GM21526 (cell line): ENCODE measurements at regions not wholly inside any gene's neighbourhood (a gene's known extent, or its start where the extent isn't known, plus 50 kb on each side); places are given as distances from the start of the nearest gene placed in this dataset.
"Not testable (repeated sequence)": the region's sequence is repeated elsewhere in the genome, so short reads cannot be mapped to it uniquely, and the experiment has no call there.

Source experiments
- ATAC-seq: cut with Tn5 transposase; IDR thresholded peaks from one replicate; pipeline ENCODE4 v1.9.1; 2021; ENCODE audit warnings: moderate library complexity; ENCODE audit not compliant: unreplicated experiment, low FRiP score

DNA sequence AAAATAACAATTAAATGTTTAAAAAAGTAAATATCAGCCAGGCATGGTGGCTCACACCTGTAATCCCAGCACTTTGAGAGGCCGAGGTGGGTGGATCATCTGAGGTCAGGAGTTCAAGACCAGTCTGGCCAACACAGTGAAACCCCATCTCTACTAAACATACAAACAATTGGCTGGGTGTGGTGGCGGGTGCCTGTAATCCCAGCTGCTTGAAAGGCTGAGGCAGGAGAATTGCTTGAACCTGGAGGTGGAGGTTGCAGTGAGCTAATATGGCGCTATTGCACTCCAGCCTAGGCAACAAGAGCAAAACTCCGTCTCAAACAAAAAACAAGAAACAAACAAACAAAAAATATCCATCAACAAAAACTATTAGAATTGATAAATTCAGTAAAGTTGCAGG is 77.5 kb downstream of the SNX5 start:
- ATAC-seq = not testable (repeated sequence)

DNA sequence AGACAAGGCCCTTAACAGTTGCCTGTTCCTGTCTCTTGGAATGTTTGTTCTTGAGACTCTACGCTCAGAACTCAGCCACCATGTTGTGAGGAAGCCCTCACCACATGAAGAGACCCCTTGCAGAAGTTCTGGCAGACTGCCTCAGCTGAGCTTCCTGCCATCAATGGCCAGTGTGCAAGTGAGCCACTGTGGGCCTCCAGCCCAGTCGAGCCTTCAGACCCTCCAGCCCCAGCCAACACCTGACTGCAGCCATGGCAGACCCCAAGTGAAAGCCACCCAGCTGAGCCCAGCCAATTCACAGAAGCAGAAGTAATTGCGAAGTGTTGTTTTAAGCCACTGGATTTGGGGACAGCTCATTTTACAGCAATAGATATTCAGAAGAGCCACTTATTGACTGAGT is 78.3 kb downstream of the SNX5 start:
- ATAC-seq = no peak

DNA sequence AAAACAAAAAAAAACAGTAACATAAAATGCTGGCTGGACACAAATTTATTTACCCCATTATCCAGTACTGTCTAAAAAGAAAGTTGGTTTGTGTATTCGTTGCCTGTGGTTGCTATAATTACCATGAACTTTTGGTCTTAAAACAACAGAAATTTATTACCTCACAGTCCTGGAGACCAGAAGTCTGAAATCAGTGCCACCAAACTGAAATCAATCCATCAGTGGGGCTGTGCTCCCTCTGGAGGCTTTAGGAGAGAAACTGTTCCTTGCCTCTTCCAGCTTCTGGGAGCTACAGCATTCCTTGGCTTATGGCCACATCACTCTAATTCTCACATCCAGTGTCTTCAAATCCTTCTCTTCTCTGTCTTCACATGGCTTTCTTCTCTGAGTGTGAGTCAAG is 79.4 kb downstream of the SNX5 start:
- no peak for ATAC-seq

DNA sequence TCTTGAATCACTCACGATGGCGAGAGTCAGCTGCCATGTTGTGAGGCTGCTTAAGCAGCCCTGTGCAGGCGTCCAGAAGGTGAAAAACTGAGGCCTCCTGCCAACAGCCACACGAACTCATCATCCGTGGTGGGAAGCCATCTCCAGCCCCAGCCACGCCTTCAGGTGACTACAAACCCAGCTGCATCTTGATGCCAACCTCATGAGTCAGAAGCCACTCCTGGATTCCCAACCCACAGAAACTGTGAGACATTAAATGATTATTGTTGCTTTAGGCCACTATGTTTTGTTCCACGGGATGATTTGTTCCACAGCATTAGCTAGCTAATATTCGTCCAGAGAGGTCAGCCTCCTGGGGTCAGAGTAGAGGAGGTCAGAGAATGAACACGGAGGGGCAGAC is 80.5 kb downstream of the SNX5 start:
- ATAC-seq = no peak

DNA sequence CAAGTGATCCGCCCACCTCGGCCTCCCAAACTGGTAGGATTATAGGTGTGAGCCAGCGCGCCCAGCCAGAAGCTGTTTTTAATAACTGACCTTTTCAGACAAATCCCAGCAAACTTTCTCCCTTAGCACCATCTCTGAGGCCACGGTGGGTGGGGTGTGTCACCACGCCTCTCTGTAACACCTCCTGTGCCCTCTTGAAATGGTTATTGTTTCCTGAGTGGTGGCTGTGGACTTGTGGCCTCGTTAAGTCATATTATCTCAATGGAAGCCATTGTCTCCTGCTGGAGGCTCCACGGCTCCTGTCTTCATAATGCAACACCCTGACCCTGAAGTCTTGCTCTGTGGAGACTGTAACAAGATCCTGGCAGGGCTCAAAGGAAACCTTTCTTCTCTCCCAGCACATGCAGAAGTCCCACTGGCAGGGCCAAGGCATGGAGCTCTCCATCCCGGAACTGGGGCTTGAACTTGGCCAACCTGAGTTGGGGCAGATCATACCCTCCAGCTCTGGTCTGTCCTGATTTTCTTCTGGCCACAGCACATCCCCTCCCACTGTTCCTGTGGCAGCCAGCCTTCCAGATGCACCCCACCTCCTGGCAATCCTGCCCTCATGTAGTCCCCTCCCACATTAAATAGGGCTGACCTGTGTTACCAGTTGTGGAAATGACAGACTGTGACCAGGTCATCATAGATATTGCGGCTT is 81.1 kb downstream of the SNX5 start:
- no peak for ATAC-seq

DNA sequence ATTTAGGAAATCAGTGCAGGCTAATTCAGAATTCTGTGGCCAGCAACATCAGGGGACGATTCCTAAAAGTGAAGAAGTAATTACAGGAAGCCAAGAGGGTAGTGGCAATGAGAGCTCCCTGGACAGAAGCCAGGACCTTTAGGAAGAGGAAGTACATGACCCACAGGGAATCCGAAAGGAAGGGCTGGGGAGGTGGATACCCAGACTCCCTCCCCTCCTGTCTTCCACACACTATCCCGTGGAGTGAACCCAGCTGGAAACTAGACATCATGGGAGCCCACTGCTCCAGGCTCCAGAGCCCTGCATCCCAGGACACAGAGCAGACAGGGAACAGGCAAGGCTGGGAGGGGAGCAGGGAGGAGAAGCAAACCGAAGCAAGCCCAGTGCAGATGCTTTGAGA is 83.0 kb downstream of the SNX5 start:
- ATAC-seq = no peak

GRCh38 chr20:17885076-17885475 is 83.5 kb downstream of the SNX5 start:
- ATAC-seq = no peak

- no peak for ATAC-seq
Measured at GRCh38 chr20:17884307-17885003, 84.1 kb downstream of the SNX5 start.

DNA sequence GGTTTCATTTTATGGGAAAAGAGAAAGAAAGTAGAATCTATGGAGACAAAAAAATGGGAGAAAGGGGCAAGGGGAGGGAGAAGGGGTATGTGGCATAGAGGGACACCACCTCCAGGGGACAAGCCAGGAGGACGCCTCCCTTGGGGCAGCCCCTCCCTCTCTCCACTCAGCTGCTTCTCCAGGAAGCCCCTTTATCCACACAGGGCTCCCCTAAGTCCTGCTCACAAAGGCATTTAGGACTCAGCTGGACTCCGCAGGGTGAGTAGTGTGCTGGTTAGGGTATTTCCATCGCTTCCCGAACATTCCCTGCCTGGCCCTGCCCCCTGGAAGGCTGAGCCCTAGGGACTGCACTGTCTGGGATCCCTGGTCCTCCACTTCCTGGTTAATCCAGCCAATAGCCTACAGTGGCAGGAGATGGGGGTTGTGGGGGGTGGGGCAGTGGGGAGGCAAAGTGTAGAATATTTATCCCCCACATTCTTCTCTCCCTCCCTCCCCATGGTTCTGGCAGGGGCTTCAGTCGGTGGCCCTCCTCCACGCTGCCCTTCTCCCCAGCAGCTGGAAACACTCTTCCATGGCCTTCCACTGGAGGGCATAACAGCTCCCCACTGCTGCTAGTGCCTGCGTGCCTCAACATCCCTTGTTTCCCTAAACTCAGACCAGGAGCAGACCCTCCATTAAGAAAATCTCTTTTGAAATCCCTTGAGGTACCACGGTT is 84.8 kb downstream of the SNX5 start:
- no peak for ATAC-seq

GRCh38 chr20:17882834-17883591 is 85.6 kb downstream of the SNX5 start:
- ATAC-seq = no peak

GRCh38 chr20:17882065-17882833 is 86.3 kb downstream of the SNX5 start:
- no peak for ATAC-seq

DNA sequence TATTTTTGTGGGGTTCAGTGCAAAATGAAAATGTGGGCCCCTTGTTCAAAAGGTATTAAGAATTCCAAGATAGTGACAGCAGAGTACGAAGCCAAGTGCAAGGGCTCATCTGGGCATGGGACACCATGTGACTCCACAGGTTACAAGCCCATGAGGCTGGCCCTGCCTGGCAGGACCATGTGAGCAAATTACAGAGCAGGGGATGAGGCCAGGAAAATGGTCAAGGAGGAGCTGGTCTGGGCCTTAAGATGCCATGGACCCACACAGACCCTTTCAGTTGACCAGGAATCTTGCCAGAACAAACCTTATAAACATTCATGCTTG is 86.9 kb downstream of the SNX5 start:
- ATAC-seq = no peak

GRCh38 chr20:17878912-17879602 is 89.5 kb downstream of the SNX5 start:
- ATAC-seq = no peak

DNA sequence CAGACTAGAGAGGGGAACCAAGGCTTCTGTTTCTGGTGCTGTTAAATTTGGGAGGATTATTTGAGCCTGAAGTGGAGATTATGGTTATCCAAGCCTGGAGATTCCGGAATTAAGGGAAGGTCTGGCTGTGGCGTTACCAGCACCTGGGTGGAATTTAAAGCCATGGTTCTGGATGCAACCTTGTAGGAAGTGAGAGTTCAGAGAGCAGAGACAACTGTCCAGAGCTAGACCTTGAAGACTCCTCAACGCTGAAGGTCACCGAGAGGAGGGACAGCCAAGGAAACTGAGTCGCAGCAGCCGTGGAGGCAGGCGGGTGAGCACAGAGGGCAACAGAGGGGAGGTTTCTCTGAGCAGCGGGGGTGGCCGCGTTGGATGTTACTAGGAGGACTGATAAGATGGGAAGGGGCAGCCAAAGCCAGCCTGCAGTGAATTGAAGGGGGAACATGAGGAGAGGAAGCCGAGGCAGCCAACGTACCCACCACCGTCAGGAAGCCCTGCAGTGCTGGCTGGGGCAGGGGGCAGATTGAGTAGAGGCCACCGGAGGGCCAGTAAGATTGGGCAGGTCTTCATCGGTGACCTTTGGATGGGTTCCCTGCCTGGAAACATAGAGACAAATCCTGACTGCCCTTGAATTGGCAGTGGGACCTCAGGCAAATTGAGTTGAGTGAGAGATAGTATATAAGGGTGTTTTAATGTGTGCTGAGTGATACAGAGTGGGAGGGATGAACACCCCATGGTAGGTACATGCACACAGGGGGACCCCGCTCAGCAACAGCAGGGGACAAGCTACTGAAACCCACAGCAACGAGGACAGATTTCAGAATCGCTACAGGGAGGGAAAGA is 90.3 kb downstream of the SNX5 start:
- no peak for ATAC-seq

DNA sequence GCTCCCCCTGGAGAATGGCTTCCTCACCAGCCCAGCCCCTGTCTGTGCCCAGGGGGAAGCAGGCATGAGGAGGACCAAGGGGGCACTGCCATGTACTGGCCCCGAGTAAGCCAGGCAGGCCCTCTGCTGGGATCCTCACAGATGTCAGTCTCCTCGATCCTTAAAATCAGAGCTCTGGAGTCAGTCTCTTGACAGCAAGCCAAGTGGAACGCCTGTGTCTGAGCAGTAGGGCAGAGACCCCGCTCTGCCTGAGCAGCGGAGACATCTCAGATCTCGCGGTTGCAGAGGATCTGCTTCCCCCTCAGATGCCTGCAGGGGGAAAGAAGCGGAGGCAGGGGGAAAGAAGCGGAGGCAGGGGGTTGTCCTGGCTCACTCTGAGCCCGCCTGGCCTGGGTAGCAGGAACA is 92.6 kb downstream of the SNX5 start:
- no peak for ATAC-seq

DNA sequence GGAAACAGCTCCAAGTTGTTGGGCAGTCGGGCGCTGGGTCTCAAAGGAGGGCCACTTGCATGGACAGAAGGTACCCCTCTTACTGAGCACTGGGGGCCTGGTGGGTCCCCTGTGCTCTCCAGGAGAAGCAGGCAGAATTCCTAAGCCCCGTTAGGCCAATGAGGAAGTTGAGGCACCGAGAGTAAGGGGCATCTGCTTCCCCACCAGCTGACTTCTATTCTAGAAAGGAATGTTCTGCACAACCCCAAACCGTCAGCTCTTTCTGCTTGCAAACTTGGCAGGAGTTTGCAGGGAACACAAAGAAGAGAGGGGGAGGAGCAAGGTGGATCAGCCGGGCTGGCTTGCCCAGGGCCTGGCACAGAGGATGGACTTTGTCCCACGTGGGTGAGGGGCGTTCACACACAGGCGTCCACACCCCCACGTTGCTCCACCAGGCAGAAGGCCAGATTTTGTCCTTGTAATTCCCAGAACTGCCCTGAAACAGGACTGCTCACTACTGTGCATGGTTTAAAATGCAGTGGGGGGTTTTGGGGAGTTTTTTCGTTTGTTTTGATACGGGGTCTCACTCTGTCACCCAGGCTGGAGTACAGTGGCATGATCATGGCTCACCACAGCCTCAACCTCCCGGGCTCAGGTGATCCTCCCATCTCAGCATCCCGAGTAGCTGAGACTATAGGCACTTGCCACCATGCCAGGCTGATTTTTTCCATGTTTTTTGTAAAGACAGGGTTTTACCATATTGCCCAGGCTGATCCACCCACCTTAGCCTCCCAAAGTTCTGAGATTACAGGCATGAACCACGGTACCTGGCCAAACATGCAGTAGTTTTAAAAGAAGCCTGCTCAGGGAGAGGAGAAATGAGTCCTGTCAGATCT is 93.3 kb downstream of the SNX5 start:
- no peak for ATAC-seq

DNA sequence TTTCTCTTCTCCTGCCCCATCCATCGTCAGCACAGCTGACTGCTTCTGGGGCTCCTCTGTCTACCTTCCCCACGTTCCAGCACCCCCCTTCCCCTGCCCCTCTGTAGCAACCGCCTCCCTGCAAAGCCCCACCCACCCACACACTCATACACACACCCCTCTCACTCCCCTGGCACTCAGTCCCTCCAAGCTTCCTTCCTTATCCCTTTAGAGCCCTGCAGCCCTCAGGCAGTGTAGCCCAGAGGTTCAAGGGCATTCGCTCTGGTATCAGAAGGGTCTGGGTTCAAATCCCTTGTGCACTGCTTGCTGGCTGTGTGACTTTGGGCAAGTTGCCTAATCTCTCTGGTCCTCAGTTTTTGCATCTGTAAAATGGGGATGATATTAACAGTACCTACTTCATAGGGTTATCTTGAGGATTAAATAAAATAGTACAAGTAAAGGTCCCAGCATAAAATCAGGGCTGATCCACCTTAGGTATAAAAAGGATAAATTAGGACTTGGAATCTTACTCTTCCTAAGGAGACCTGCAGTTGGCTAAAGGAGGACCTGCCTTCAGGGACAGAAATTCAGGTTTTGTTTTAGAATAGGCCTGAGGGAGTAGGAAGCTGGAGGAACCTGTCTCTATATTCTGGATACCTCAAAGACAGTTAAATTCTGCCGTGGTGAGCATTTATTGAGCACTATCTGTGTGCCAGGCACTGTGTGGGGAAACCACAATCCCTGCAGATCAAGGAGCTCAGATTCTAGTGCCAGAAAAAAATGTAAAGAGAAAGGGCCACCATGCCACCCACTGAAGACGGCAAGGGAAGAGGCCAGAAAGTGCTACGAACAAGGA is 94.1 kb downstream of the SNX5 start:
- no peak for ATAC-seq
